Mesendoderm (in vitro differentiated cells): ENCODE measurements at regions not wholly inside any gene's neighbourhood (a gene's known extent, or its start where the extent isn't known, plus 50 kb on each side); places are given as distances from the start of the nearest gene placed in this dataset.

Experiments
- DNase-seq: peaks from one replicate; pipeline ENCODE4 v3.0.0; 2013
- H2AK5ac ChIP-seq: 2 replicates; pipeline ENCODE4 v1.6.1; 2013; ENCODE audit warnings: low read length, inconsistent platforms
- H2BK120ac ChIP-seq: 2 replicates; pipeline ENCODE4 v1.6.1; 2013; ENCODE audit warnings: low read depth, mild to moderate bottlenecking, low read length, moderate library complexity, mixed read lengths
- H2BK15ac ChIP-seq: replicated peaks from 2 replicates; pipeline ENCODE4 v1.6.1; 2013; ENCODE audit warnings: low read depth, mild to moderate bottlenecking, moderate library complexity
- H2BK5ac ChIP-seq: 2 replicates; pipeline ENCODE4 v1.6.1; 2013; ENCODE audit warnings: low read length, inconsistent platforms
- H3K18ac ChIP-seq: 2 replicates; pipeline ENCODE4 v1.6.1; 2013; ENCODE audit warnings: mild to moderate bottlenecking, low read length, mixed read lengths
- H3K23ac ChIP-seq: one replicate; pipeline ENCODE4 v1.6.1; 2013; ENCODE audit warnings: low read length
- H3K27ac ChIP-seq: 2 replicates; pipeline ENCODE4 v1.5.1; 2013; ENCODE audit warnings: low read depth, mild to moderate bottlenecking, inconsistent platforms, low read length, moderate library complexity
- H3K27me3 ChIP-seq: 2 replicates; pipeline ENCODE4 v1.6.1; 2013; ENCODE audit warnings: low read length, control low read depth, mild to moderate bottlenecking, inconsistent platforms; ENCODE audit not compliant: insufficient read depth, poor library complexity
- H3K36me3 ChIP-seq: 2 replicates; pipeline ENCODE4 v1.6.1; 2013; ENCODE audit warnings: low read length, inconsistent platforms; ENCODE audit not compliant: control insufficient read depth, insufficient read depth
- H3K4ac ChIP-seq: one replicate; pipeline ENCODE4 v1.6.1; 2013; ENCODE audit warnings: low read depth, mild to moderate bottlenecking, low read length, moderate library complexity
- H3K4me1 ChIP-seq: 2 replicates; pipeline ENCODE4 v1.6.1; 2013; ENCODE audit warnings: low read depth, low read length, inconsistent platforms; ENCODE audit not compliant: control insufficient read depth
- H3K4me2 ChIP-seq: 2 replicates; pipeline ENCODE4 v1.6.1; 2013; ENCODE audit warnings: low read length
- H3K4me3 ChIP-seq: 2 replicates; pipeline ENCODE4 v1.5.1; 2013; ENCODE audit warnings: mild to moderate bottlenecking, low read length
- H3K56ac ChIP-seq: one replicate; pipeline ENCODE4 v1.6.1; 2013; ENCODE audit warnings: low read length
- H3K79me1 ChIP-seq: 2 replicates; pipeline ENCODE4 v1.6.1; 2013; ENCODE audit warnings: low read length, inconsistent platforms
- H3K79me2 ChIP-seq: 2 replicates; pipeline ENCODE4 v1.6.1; 2013; ENCODE audit warnings: mild to moderate bottlenecking, low read length; ENCODE audit not compliant: control insufficient read depth, insufficient read depth
- H3K9ac ChIP-seq: 2 replicates; pipeline ENCODE4 v1.6.1; 2013; ENCODE audit warnings: low read length, inconsistent platforms
- H4K5ac ChIP-seq: one replicate; pipeline ENCODE4 v1.6.1; 2013; ENCODE audit warnings: low read length
- H4K8ac ChIP-seq: one replicate; pipeline ENCODE4 v1.6.1; 2013; ENCODE audit warnings: low read depth, mild to moderate bottlenecking, control low read depth, low read length, moderate library complexity
- WGBS: extraction: QIAGEN DNeasy Blood & Tissue Kit; methylation state at CpG from one replicate; pipeline ENCODE4 v1.1.7; 2013; ENCODE audit warnings: low lambda C conversion rate, missing lambda C conversion rate; ENCODE audit not compliant: insufficient coverage; ENCODE audit errors: extremely low coverage; 5-methylcytosine and 5-hydroxymethylcytosine counted together

DNA sequence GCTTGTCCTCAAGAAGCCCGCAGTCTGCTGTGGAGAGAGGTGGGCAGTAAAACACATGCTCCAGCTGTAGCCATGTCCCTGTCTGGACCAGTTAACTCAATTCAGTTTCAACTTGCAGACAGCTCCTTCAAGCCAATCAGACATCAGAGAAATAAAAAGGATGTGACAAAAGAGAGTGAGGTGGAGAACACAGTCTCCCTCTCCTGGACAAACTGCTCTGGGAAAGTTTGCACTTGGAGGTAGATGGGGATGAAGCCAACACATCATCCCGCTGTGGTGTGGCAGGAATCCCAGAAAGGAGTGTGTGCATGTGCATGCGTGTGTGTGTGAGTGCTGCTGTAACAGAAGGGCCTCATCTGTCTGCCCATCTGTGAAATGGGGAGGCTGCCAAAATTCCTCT is 358.6 kb upstream of the ASIC2 start:
- peak; percentile 73 for DNase-seq

DNA sequence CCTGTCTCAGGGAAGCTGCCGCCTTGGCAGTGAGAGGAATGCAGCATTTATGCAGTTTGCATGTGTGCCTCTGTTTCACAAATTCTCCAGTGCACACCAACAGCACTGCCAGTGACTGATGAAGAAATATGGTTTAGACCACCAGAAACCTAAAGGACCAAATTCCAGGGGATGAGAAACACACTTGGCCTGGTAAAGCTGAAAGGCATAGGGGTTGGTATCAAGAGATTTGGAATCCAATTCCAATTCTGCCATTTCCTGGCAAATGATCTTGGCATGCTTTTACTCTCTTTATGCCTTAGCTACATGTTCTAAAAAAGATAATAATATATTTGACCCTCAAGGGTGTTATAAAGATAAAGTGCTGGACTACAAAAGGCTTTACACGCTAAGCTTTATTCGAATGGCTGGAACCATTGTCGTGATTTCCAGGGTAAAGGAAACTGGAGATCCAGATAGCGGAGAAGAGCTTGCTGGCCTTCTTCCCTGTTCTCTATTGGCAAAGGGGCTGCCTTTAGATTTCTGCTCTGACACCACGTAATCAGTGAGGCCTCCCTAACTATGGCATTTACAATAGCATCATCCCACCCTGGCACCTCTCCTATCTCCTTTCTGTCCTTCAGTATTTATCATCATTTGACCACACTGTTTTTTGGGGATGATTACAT is 359.8 kb upstream of the ASIC2 start:
- no peak for DNase-seq
- H3K36me3 ChIP-seq, result no peaks in the 10 kb centered on the region
- no peak overlapping the region for H2BK5ac ChIP-seq
- H3K27me3 ChIP-seq, result no peaks in the 10 kb centered on the region
- no peak overlapping the region for H3K4me3 ChIP-seq
- no peak overlapping the region for H3K56ac ChIP-seq
- H3K9ac ChIP-seq, result no peak overlapping the region
- H4K5ac ChIP-seq, result no peak overlapping the region
- H3K4me1 ChIP-seq, result no peaks in the 10 kb centered on the region
- no peak overlapping the region for H3K27ac ChIP-seq
- no peak overlapping the region for H4K8ac ChIP-seq
- H3K79me2 ChIP-seq, result no peaks in the 10 kb centered on the region
- H2BK15ac ChIP-seq, result no peak overlapping the region
- H3K23ac ChIP-seq, result no peak overlapping the region
- no peak overlapping the region for H2AK5ac ChIP-seq
- no peak overlapping the region for H3K4me2 ChIP-seq
- H3K18ac ChIP-seq, result no peak overlapping the region
- H2BK120ac ChIP-seq, result no peak overlapping the region
- no CpG with 5 or more reads among the region's 6 CpGs for WGBS
- no peaks in the 10 kb centered on the region for H3K79me1 ChIP-seq
- no peak overlapping the region for H3K4ac ChIP-seq

More for the DNA sequence above, 358.6 kb upstream of the ASIC2 start:
- H3K79me1 ChIP-seq, result no peaks in the 10 kb centered on the region
- no peak overlapping the region for H3K18ac ChIP-seq
- H2BK15ac ChIP-seq, result no peak overlapping the region
- H2AK5ac ChIP-seq, result no peak overlapping the region
- no peaks in the 10 kb centered on the region for H3K79me2 ChIP-seq
- no peaks in the 10 kb centered on the region for H3K27me3 ChIP-seq
- no peak overlapping the region for H3K4me2 ChIP-seq
- no peak overlapping the region for H3K9ac ChIP-seq
- H3K56ac ChIP-seq, result no peak overlapping the region
- no peak overlapping the region for H3K4me3 ChIP-seq
- H3K36me3 ChIP-seq, result no peaks in the 10 kb centered on the region
- no peak overlapping the region for H3K23ac ChIP-seq
- no peaks in the 10 kb centered on the region for H3K4me1 ChIP-seq
- no peak overlapping the region for H2BK5ac ChIP-seq
- no CpG with 5 or more reads among the region's 3 CpGs for WGBS
- H3K27ac ChIP-seq, result no peak overlapping the region
- H3K4ac ChIP-seq, result no peak overlapping the region
- no peak overlapping the region for H2BK120ac ChIP-seq
- no peak overlapping the region for H4K5ac ChIP-seq
- H4K8ac ChIP-seq, result no peak overlapping the region

DNA sequence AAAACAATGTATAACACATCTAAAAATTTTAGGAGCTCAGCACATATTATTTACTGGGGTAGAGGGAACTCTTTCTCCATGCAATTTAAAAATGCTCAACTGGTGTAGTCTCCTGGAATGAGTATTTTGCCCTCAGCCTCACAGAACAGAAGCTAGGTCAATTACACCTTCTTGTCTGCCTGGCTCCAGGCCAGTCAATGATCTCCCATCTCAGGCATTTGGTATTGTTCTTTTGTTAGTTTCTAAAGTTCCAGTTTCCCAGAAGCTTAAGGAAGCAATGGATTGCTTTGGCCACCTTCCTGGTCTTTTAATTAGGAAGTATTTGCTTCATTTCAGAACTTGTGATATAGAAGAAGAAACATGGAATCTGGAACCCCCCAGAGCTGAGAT is 360.3 kb upstream of the ASIC2 start:
- Histone ChIP-seq H3K36me3 (no peaks in the 10 kb centered on the region), H3K23ac (no peak overlapping the region), H2BK5ac (no peak overlapping the region), H2AK5ac (no peak overlapping the region), H4K5ac (no peak overlapping the region), H3K4me2 (no peak overlapping the region), H3K9ac (no peak overlapping the region), H3K56ac (no peak overlapping the region), H2BK120ac (no peak overlapping the region), H3K18ac (no peak overlapping the region), H2BK15ac (no peak overlapping the region), H4K8ac (no peak overlapping the region), H3K4me1 (no peaks in the 10 kb centered on the region), H3K4me3 (no peak overlapping the region), H3K27ac (no peak overlapping the region), H3K4ac (no peak overlapping the region), H3K79me1 (no peaks in the 10 kb centered on the region), H3K79me2 (no peaks in the 10 kb centered on the region), H3K27me3 (no peaks in the 10 kb centered on the region)
- DNase-seq, result peak; percentile 19

- no peaks in the 10 kb centered on the region for H3K27me3 ChIP-seq
- WGBS, result no CpG with 5 or more reads among the region's 4 CpGs
- no peak overlapping the region for H4K8ac ChIP-seq
Measured at GRCh38 chr17:33657181-33657580, 364.1 kb upstream of the ASIC2 start.

GRCh38 chr17:33661975-33662374 is 368.9 kb upstream of the ASIC2 start:
- H4K5ac ChIP-seq, result no peak overlapping the region
- H3K4ac ChIP-seq, result no peak overlapping the region
- H3K79me2 ChIP-seq, result no peaks in the 10 kb centered on the region
- no peak overlapping the region for H3K56ac ChIP-seq
- no peak overlapping the region for H3K9ac ChIP-seq
- no peaks in the 10 kb centered on the region for H3K4me1 ChIP-seq
- H3K36me3 ChIP-seq, result no peaks in the 10 kb centered on the region
- no CpG with 5 or more reads among the region's 3 CpGs for WGBS
- no peak overlapping the region for H3K27ac ChIP-seq
- no peak overlapping the region for H2BK15ac ChIP-seq
- no peaks in the 10 kb centered on the region for H3K27me3 ChIP-seq
- no peak overlapping the region for H2BK5ac ChIP-seq
- DNase-seq, result no peak
- H2BK120ac ChIP-seq, result no peak overlapping the region
- no peak overlapping the region for H3K18ac ChIP-seq
- H3K4me2 ChIP-seq, result no peak overlapping the region
- no peak overlapping the region for H3K23ac ChIP-seq
- no peak overlapping the region for H3K4me3 ChIP-seq
- no peaks in the 10 kb centered on the region for H3K79me1 ChIP-seq
- no peak overlapping the region for H2AK5ac ChIP-seq
- H4K8ac ChIP-seq, result no peak overlapping the region

More at GRCh38 chr17:33657181-33657580, 364.1 kb upstream of the ASIC2 start:
- H4K5ac ChIP-seq, result no peak overlapping the region
- H3K79me2 ChIP-seq, result no peaks in the 10 kb centered on the region
- no peak overlapping the region for H2BK5ac ChIP-seq
- no peaks in the 10 kb centered on the region for H3K79me1 ChIP-seq
- no peak overlapping the region for H3K4me2 ChIP-seq
- DNase-seq, result peak; percentile 10
- no peak overlapping the region for H3K4me3 ChIP-seq
- H2BK15ac ChIP-seq, result no peak overlapping the region
- no peak overlapping the region for H3K9ac ChIP-seq
- no peaks in the 10 kb centered on the region for H3K4me1 ChIP-seq
- H3K27ac ChIP-seq, result no peak overlapping the region
- no peak overlapping the region for H3K4ac ChIP-seq
- H3K18ac ChIP-seq, result no peak overlapping the region
- no peak overlapping the region for H2BK120ac ChIP-seq
- H3K56ac ChIP-seq, result no peak overlapping the region
- H3K36me3 ChIP-seq, result no peaks in the 10 kb centered on the region
- no peak overlapping the region for H3K23ac ChIP-seq
- H2AK5ac ChIP-seq, result no peak overlapping the region
